SK-N-SH (cell line): ENCODE measurements at regions not wholly inside any gene's neighbourhood (a gene's known extent, or its start where the extent isn't known, plus 50 kb on each side); places are given as distances from the start of the nearest gene placed in this dataset.

Source experiments
- CTCF ChIA-PET: fragments of 300-600, 350-600 bp; formaldehyde crosslinking; extraction: SDS; loops from one replicate; lab custom pipeline; 2021; lab: Yijun Ruan, JAX
- POLR2A ChIA-PET: fragments of 350-600 bp; sonication (Branson Sonifier 250); formaldehyde crosslinking; extraction: SDS; loops from one replicate; lab custom pipeline; 2020; ENCODE audit warnings: antibody characterized with exemption, inconsistent platforms; lab: Yijun Ruan, JAX
- DNase-seq: peaks from one replicate; pipeline ENCODE4 v3.0.0; 2012
- H2AFZ ChIP-seq: fragments of 200-600 bp; sonication (generic); 2 replicates; pipeline ENCODE4 v1.8.1; 2016; ENCODE audit warnings: antibody characterized with exemption, mild to moderate bottlenecking, low read depth
- H3F3A ChIP-seq: fragments of 200-600 bp; sonication (generic); replicated peaks from 2 replicates; pipeline ENCODE3; 2016; ENCODE audit warnings: antibody characterized with exemption, mild to moderate bottlenecking; ENCODE audit not compliant: insufficient read depth
- H3K27ac ChIP-seq, 2 experiments: fragments of 200-500 bp in 1 of 2; fragments of 200-600 bp in 1 of 2; sonication (Bioruptor generic) in 1 of 2; sonication (generic), shearing (Covaris generic) in 1 of 2; 2 replicates each; pipeline versions ENCODE4 v1.5.1 to v1.6.1; 2014 to 2016; ENCODE audit warnings: low read depth in 2 of 2, inconsistent platforms in 1 of 2, low read length in 1 of 2, mild to moderate bottlenecking in 1 of 2, mixed read lengths in 1 of 2
- H3K27me3 ChIP-seq: fragments of 200-600 bp; sonication (generic), shearing (Covaris generic); 2 replicates; pipeline ENCODE4 v1.6.1; 2016; ENCODE audit warnings: mixed run types; ENCODE audit not compliant: insufficient read depth
- H3K36me3 ChIP-seq, 2 experiments: fragments of 200-500 bp in 1 of 2; fragments of 200-600 bp in 1 of 2; sonication (Bioruptor generic) in 1 of 2; sonication (generic) in 1 of 2; replicated peaks in 1 of 2; 2 replicates each; pipeline versions ENCODE3 to v1.5.1; 2014 to 2016; ENCODE audit warnings: low read length in 1 of 2, mild to moderate bottlenecking in 1 of 2; ENCODE audit not compliant: insufficient read depth in 2 of 2, control insufficient read depth in 1 of 2
- H3K4me1 ChIP-seq, 2 experiments: fragments of 200-500 bp in 1 of 2; fragments of 200-600 bp in 1 of 2; sonication (Bioruptor generic) in 1 of 2; sonication (generic), shearing (Covaris generic) in 1 of 2; 2 replicates each; pipeline versions ENCODE4 v1.5.1 to v1.6.1; 2014 to 2016; ENCODE audit warnings: low read depth in 1 of 2, low read length in 1 of 2, mixed run types in 1 of 2; ENCODE audit not compliant: insufficient read depth in 2 of 2, control insufficient read depth in 1 of 2
- H3K4me2 ChIP-seq: fragments of 200-600 bp; sonication (generic), shearing (Covaris generic); 2 replicates; pipeline ENCODE4 v1.6.1; 2017; ENCODE audit warnings: mixed run types
- H3K4me3 ChIP-seq, 2 experiments: fragments of 200-500 bp in 1 of 2; fragments of 200-600 bp in 1 of 2; sonication (Bioruptor generic) in 1 of 2; sonication (generic), shearing (Covaris generic) in 1 of 2; 2 replicates each; pipeline versions ENCODE4 v1.5.1 to v1.8.1; 2014 to 2016; ENCODE audit warnings: low read depth in 2 of 2, inconsistent platforms in 1 of 2, low read length in 1 of 2, mild to moderate bottlenecking in 1 of 2, mixed read lengths in 1 of 2, moderate library complexity in 1 of 2
- H3K79me2 ChIP-seq: fragments of 200-600 bp; sonication (generic); 2 replicates; pipeline ENCODE4 v1.8.1; 2017; ENCODE audit warnings: mild to moderate bottlenecking; ENCODE audit not compliant: insufficient read depth
- H3K9ac ChIP-seq: fragments of 200-600 bp; sonication (generic); 2 replicates; pipeline ENCODE4 v1.6.1; 2017; ENCODE audit warnings: mixed run types
- H3K9me2 ChIP-seq: fragments of 200-600 bp; sonication (generic); 2 replicates; pipeline ENCODE4 v1.6.1; 2017; ENCODE audit warnings: mixed run types
- H3K9me3 ChIP-seq: fragments of 200-600 bp; sonication (generic); 2 replicates; pipeline ENCODE4 v1.6.1; 2017; ENCODE audit warnings: mixed run types, mild to moderate bottlenecking, moderate library complexity
- H4K20me1 ChIP-seq: fragments of 200-600 bp; sonication (generic); 2 replicates; pipeline ENCODE4 v1.6.1; 2017; ENCODE audit warnings: mild to moderate bottlenecking, mixed run types; ENCODE audit not compliant: insufficient read depth
- ELF1 ChIP-seq: IDR thresholded peaks from 2 replicates; pipeline ENCODE4 v1.4.0; 2012
- FOXM1 ChIP-seq: IDR thresholded peaks from 2 replicates; pipeline ENCODE4 v1.4.0; 2012; ENCODE audit warnings: low read depth, mild to moderate bottlenecking
- GABPA ChIP-seq: IDR thresholded peaks from 2 replicates; pipeline ENCODE4 v1.4.0; 2012; ENCODE audit warnings: low read depth, mild to moderate bottlenecking
- IRF3 ChIP-seq: fragments of 150-350 bp; IDR thresholded peaks from 2 replicates; pipeline ENCODE4 v1.6.1; 2016; ENCODE audit warnings: mild to moderate bottlenecking, low read depth, low read length
- JUND ChIP-seq: IDR thresholded peaks from 2 replicates; pipeline ENCODE4 v1.4.0; 2012
- MXI1 ChIP-seq: IDR thresholded peaks from 2 replicates; pipeline ENCODE4 v1.6.1; 2012; ENCODE audit warnings: mild to moderate bottlenecking, low read depth, low read length, improper control_type of control experiment
- NFIC ChIP-seq: IDR thresholded peaks from 2 replicates; pipeline ENCODE4 v1.4.0; 2012; ENCODE audit warnings: borderline replicate concordance
- NRF1 ChIP-seq: IDR thresholded peaks from 2 replicates; pipeline ENCODE4 v1.6.1; 2012; ENCODE audit warnings: low read depth, mild to moderate bottlenecking, low read length
- RAD21 ChIP-seq: IDR thresholded peaks from 2 replicates; pipeline ENCODE4 v1.6.1; 2012; ENCODE audit warnings: mild to moderate bottlenecking, low read length
- RCOR1 ChIP-seq: fragments of 150-350 bp; IDR thresholded peaks from 2 replicates; pipeline ENCODE4 v1.6.1; 2017; ENCODE audit warnings: antibody characterized with exemption, low read length
- REST ChIP-seq: IDR thresholded peaks from 2 replicates; pipeline ENCODE4 v1.6.1; 2012; ENCODE audit warnings: mild to moderate bottlenecking, low read depth, low read length, moderate library complexity
- RFX5 ChIP-seq: IDR thresholded peaks from 2 replicates; pipeline ENCODE4 v1.6.1; 2012; ENCODE audit warnings: mild to moderate bottlenecking, improper control_type of control experiment, low read length
- RXRA ChIP-seq: IDR thresholded peaks from 2 replicates; pipeline ENCODE4 v1.4.0; 2012; ENCODE audit warnings: low read depth, mild to moderate bottlenecking, borderline replicate concordance
- SIN3A ChIP-seq: IDR thresholded peaks from 2 replicates; pipeline ENCODE4 v1.6.1; 2012; ENCODE audit warnings: low read depth, mild to moderate bottlenecking, low read length, moderate library complexity, borderline replicate concordance
- TCF12 ChIP-seq: IDR thresholded peaks from 2 replicates; pipeline ENCODE4 v1.4.0; 2012
- TEAD4 ChIP-seq: IDR thresholded peaks from 2 replicates; pipeline ENCODE4 v1.4.0; 2012; ENCODE audit warnings: mild to moderate bottlenecking, borderline replicate concordance; ENCODE audit not compliant: insufficient read depth
- YY1 ChIP-seq: IDR thresholded peaks from 2 replicates; pipeline ENCODE4 v1.4.0; 2012; ENCODE audit warnings: low read depth, mild to moderate bottlenecking
- ZBTB33 ChIP-seq: IDR thresholded peaks from 2 replicates; pipeline ENCODE4 v1.4.0; 2012; ENCODE audit warnings: low read depth, borderline replicate concordance
- WGBS: methylation state at CpG from one replicate; pipeline ENCODE4 v1.1.6; 2017; ENCODE audit warnings: low lambda C conversion rate; 5-methylcytosine and 5-hydroxymethylcytosine counted together

GRCh38 chr4:138670681-138671080 lies 344.9 kb upstream of the NOCT start (continued):
- TF ChIP-seq IRF3 = no peak
- no peak for TF ChIP-seq RXRA

GRCh38 chr4:138669479-138670315 lies 345.9 kb upstream of the NOCT start:
- H2AFZ ChIP-seq = no peak overlapping the region
- no peaks in the 10 kb centered on the region for H3K79me2 ChIP-seq
- POLR2A ChIA-PET = no interaction called here
- H3F3A ChIP-seq = no peaks in the 10 kb centered on the region
- WGBS = 72% methylated on average over 6 of the region's 6 CpGs
- no peaks in the 10 kb centered on the region for H3K27me3 ChIP-seq
- CTCF ChIA-PET = interaction anchor here (1.2 to 2.0 kb wide), 3 partner anchors 11 to 176 kb away, joined by 3 to 10 read pairs (median 3); no protein-coding TSS in a partner anchor
- H3K27ac ChIP-seq = no peak overlapping the region
- H4K20me1 ChIP-seq = no peaks in the 10 kb centered on the region
- H3K9me3 ChIP-seq = no peaks in the 10 kb centered on the region
- no peak for DNase-seq
- H3K9me2 ChIP-seq = no peaks in the 10 kb centered on the region
- TF ChIP-seq RFX5 = no peak
- no peak for TF ChIP-seq RAD21
- TF ChIP-seq SIN3A = no peak
- no peak for TF ChIP-seq TEAD4
- no peak for TF ChIP-seq JUND
- no peak for TF ChIP-seq ELF1
- H3K4me3 ChIP-seq = no peak overlapping the region
- H3K4me2 ChIP-seq = no peak overlapping the region
- no peaks in the 10 kb centered on the region for H3K36me3 ChIP-seq
- H3K4me1 ChIP-seq = peaks cover 0 to 3% of the 10 kb centered on the region in 2 experiments; a peak in 1 of 4 replicates
- H3K9ac ChIP-seq = no peak overlapping the region

GRCh38 chr4:138668309-138668708 lies 347.3 kb upstream of the NOCT start:
- 82% methylated on average over 3 of the region's 3 CpGs for WGBS
- ChIA-PET CTCF (interaction anchor here (0.7 to 2.0 kb wide), 3 partner anchors 12 to 578 kb away, joined by 3 to 10 read pairs (median 3); no protein-coding TSS in a partner anchor), POLR2A (no interaction called here)
- no peaks in the 10 kb centered on the region for H3K79me2 ChIP-seq
- H4K20me1 ChIP-seq = no peaks in the 10 kb centered on the region
- no peak overlapping the region for H3K4me2 ChIP-seq
- H3K4me1 ChIP-seq = peaks cover 0 to 3% of the 10 kb centered on the region in 2 experiments; a peak in 1 of 4 replicates
- H2AFZ ChIP-seq = no peak overlapping the region
- H3K27me3 ChIP-seq = no peaks in the 10 kb centered on the region
- H3K9me3 ChIP-seq = no peaks in the 10 kb centered on the region
- H3F3A ChIP-seq = no peaks in the 10 kb centered on the region
- no peak overlapping the region for H3K9ac ChIP-seq
- H3K36me3 ChIP-seq = no peaks in the 10 kb centered on the region
- H3K4me3 ChIP-seq = no peak overlapping the region
- no peaks in the 10 kb centered on the region for H3K9me2 ChIP-seq
- no peak for DNase-seq
- H3K27ac ChIP-seq = no peak overlapping the region
- TF ChIP-seq NFIC (no peak), ZBTB33 (no peak), YY1 (no peak), TEAD4 (no peak), GABPA (no peak), NRF1 (no peak), MXI1 (no peak), FOXM1 (no peak), TCF12 (no peak), RAD21 (no peak), IRF3 (no peak), REST (no peak), RCOR1 (no peak)
